ENCODE measurements at regions not wholly inside any gene's neighbourhood (a gene's known extent, or its start where the extent isn't known, plus 50 kb on each side); places are given as distances from the start of the nearest gene placed in this dataset.

- TF ChIP-seq PRDM15 (CRISPR knock-in tag; IDR thresholded peaks at IDR 0.05) (no peak), ZNF687 (IDR thresholded peaks at IDR 0.05) (no peak), BCLAF1 (IDR thresholded peaks at IDR 0.05) (no peak)
These were observed 894.2 kb upstream of the INTU start (continued) for GRCh38 chr4:126738527-126738923.
